GM13976 (cell line): ENCODE measurements at regions not wholly inside any gene's neighbourhood (a gene's known extent, or its start where the extent isn't known, plus 50 kb on each side); places are given as distances from the start of the nearest gene placed in this dataset.

Experiments used
- DNase-seq: peaks from one replicate; pipeline ENCODE4 v3.0.0; 2012; ENCODE audit warnings: low spot score
- CTCF ChIP-seq: IDR thresholded peaks from 2 replicates; pipeline ENCODE4 v1.5.1; 2012; ENCODE audit warnings: borderline replicate concordance, mild to moderate bottlenecking; ENCODE audit not compliant: insufficient read depth; ENCODE audit errors: extremely low read depth, missing control alignments, control extremely low read depth
- in situ Hi-C: fragments of 300-500 bp; cut with MboI; formaldehyde crosslinking; loops from one replicate; pipeline ENCODE4 v1.12.0; 2022; ENCODE audit warnings: low sequenced_read_pairs, mixed read lengths, inconsistent platforms; ENCODE audit not compliant: unreplicated experiment

GRCh38 chr10:33828592-33828991 is 494.1 kb upstream of the NRP1 start:
- in situ Hi-C loops: no loop called here
- no peak for DNase-seq
- TF ChIP-seq CTCF: no peak

- TF ChIP-seq CTCF: no peak
- DNase-seq: no peak
- in situ Hi-C loops: no loop called here
These were observed 491.7 kb upstream of the NRP1 start for GRCh38 chr10:33826186-33826585.

GRCh38 chr10:33822774-33823173 is 488.3 kb upstream of the NRP1 start:
- DNase-seq: no peak
- no peak for TF ChIP-seq CTCF
- in situ Hi-C loops: no loop called here

- in situ Hi-C loops: no loop called here
- no peak for DNase-seq
- TF ChIP-seq CTCF: no peak
These were observed 486.1 kb upstream of the NRP1 start for GRCh38 chr10:33820531-33820930.

- in situ Hi-C loops: no loop called here
- no peak for TF ChIP-seq CTCF
- DNase-seq: no peak
These were observed 484.7 kb upstream of the NRP1 start for GRCh38 chr10:33819206-33819605.

GRCh38 chr10:33818343-33818742 is 483.9 kb upstream of the NRP1 start:
- DNase-seq: no peak
- in situ Hi-C loops: no loop called here
- TF ChIP-seq CTCF: no peak

GRCh38 chr10:33817605-33818004 is 483.1 kb upstream of the NRP1 start:
- DNase-seq: no peak
- no peak for TF ChIP-seq CTCF
- in situ Hi-C loops: no loop called here
